ENCODE measurements at regions not wholly inside any gene's neighbourhood (a gene's known extent, or its start where the extent isn't known, plus 50 kb on each side); places are given as distances from the start of the nearest gene placed in this dataset.

- Histone ChIP-seq H3K9ac (ENCODE audit: low read depth, low read length) (no peak overlapping the region), H3K36me3 (ENCODE audit: control insufficient read depth, insufficient read depth, low read length) (no peaks in the 10 kb centered on the region), H3K4me1 (ENCODE audit: control insufficient read depth, insufficient read depth, low read length) (peaks cover 7% of the 10 kb centered on the region), H3K4me3 (ENCODE audit: low read depth, low read length) (no peak overlapping the region), H3K9me3 (ENCODE audit: control insufficient read depth, insufficient read depth, low read length) (no peaks in the 10 kb centered on the region), H3K27me3 (ENCODE audit: control insufficient read depth, insufficient read depth, low read length) (peaks cover 84% of the 10 kb centered on the region)
Observed at GRCh38 chr16:51630076-51630475, 479.0 kb upstream of the SALL1 start.

GRCh38 chr16:51629576-51629975 is 478.5 kb upstream of the SALL1 start:
- H3K4me1 ChIP-seq (ENCODE audit: control insufficient read depth, insufficient read depth, low read length): peaks cover 7% of the 10 kb centered on the region
- H3K4me3 ChIP-seq (ENCODE audit: low read depth, low read length): no peak overlapping the region
- no peaks in the 10 kb centered on the region for H3K9me3 ChIP-seq (ENCODE audit: control insufficient read depth, insufficient read depth, low read length)
- peaks cover 79% of the 10 kb centered on the region for H3K27me3 ChIP-seq (ENCODE audit: control insufficient read depth, insufficient read depth, low read length)
- H3K36me3 ChIP-seq (ENCODE audit: control insufficient read depth, insufficient read depth, low read length): no peaks in the 10 kb centered on the region
- no peak overlapping the region for H3K9ac ChIP-seq (ENCODE audit: low read depth, low read length)

- Histone ChIP-seq H3K9ac (ENCODE audit: low read depth, low read length) (no peak overlapping the region), H3K27me3 (ENCODE audit: control insufficient read depth, insufficient read depth, low read length) (peaks cover 31% of the 10 kb centered on the region), H3K9me3 (ENCODE audit: control insufficient read depth, insufficient read depth, low read length) (no peaks in the 10 kb centered on the region), H3K4me3 (ENCODE audit: low read depth, low read length) (no peak overlapping the region), H3K4me1 (ENCODE audit: control insufficient read depth, insufficient read depth, low read length) (no peaks in the 10 kb centered on the region), H3K36me3 (ENCODE audit: control insufficient read depth, insufficient read depth, low read length) (no peaks in the 10 kb centered on the region)
Observed at GRCh38 chr16:51624080-51624775, 473.2 kb upstream of the SALL1 start.

- Histone ChIP-seq H3K9me3 (ENCODE audit: control insufficient read depth, insufficient read depth, low read length) (no peaks in the 10 kb centered on the region), H3K9ac (ENCODE audit: low read depth, low read length) (no peak overlapping the region), H3K36me3 (ENCODE audit: control insufficient read depth, insufficient read depth, low read length) (no peaks in the 10 kb centered on the region), H3K4me3 (ENCODE audit: low read depth, low read length) (no peak overlapping the region), H3K4me1 (ENCODE audit: control insufficient read depth, insufficient read depth, low read length) (no peaks in the 10 kb centered on the region), H3K27me3 (ENCODE audit: control insufficient read depth, insufficient read depth, low read length) (peaks cover 4% of the 10 kb centered on the region)
Observed at GRCh38 chr16:51621610-51622009, 470.5 kb upstream of the SALL1 start.

GRCh38 chr16:51615141-51615540 is 464.1 kb upstream of the SALL1 start:
- Histone ChIP-seq H3K27me3 (ENCODE audit: control insufficient read depth, insufficient read depth, low read length) (no peaks in the 10 kb centered on the region), H3K4me1 (ENCODE audit: control insufficient read depth, insufficient read depth, low read length) (no peaks in the 10 kb centered on the region), H3K4me3 (ENCODE audit: low read depth, low read length) (no peak overlapping the region), H3K9ac (ENCODE audit: low read depth, low read length) (no peak overlapping the region), H3K36me3 (ENCODE audit: control insufficient read depth, insufficient read depth, low read length) (no peaks in the 10 kb centered on the region), H3K9me3 (ENCODE audit: control insufficient read depth, insufficient read depth, low read length) (no peaks in the 10 kb centered on the region)

- H3K9ac ChIP-seq (ENCODE audit: low read depth, low read length): no peak overlapping the region
- no peaks in the 10 kb centered on the region for H3K4me1 ChIP-seq (ENCODE audit: control insufficient read depth, insufficient read depth, low read length)
- no peaks in the 10 kb centered on the region for H3K27me3 ChIP-seq (ENCODE audit: control insufficient read depth, insufficient read depth, low read length)
- no peaks in the 10 kb centered on the region for H3K36me3 ChIP-seq (ENCODE audit: control insufficient read depth, insufficient read depth, low read length)
- no peaks in the 10 kb centered on the region for H3K9me3 ChIP-seq (ENCODE audit: control insufficient read depth, insufficient read depth, low read length)
- no peak overlapping the region for H3K4me3 ChIP-seq (ENCODE audit: low read depth, low read length)
Observed at GRCh38 chr16:51607201-51607651, 456.2 kb upstream of the SALL1 start.

GRCh38 chr16:51596247-51596646 is 445.2 kb upstream of the SALL1 start:
- peaks cover 10% of the 10 kb centered on the region for H3K4me1 ChIP-seq (ENCODE audit: control insufficient read depth, insufficient read depth, low read length)
- peaks cover 9% of the 10 kb centered on the region for H3K9me3 ChIP-seq (ENCODE audit: control insufficient read depth, insufficient read depth, low read length)
- no peaks in the 10 kb centered on the region for H3K27me3 ChIP-seq (ENCODE audit: control insufficient read depth, insufficient read depth, low read length)
- no peak overlapping the region for H3K4me3 ChIP-seq (ENCODE audit: low read depth, low read length)
- no peak overlapping the region for H3K9ac ChIP-seq (ENCODE audit: low read depth, low read length)
- no peaks in the 10 kb centered on the region for H3K36me3 ChIP-seq (ENCODE audit: control insufficient read depth, insufficient read depth, low read length)

GRCh38 chr16:51592535-51593300 is 441.6 kb upstream of the SALL1 start:
- H3K9me3 ChIP-seq (ENCODE audit: control insufficient read depth, insufficient read depth, low read length): peaks cover 2% of the 10 kb centered on the region
- peaks cover 10% of the 10 kb centered on the region for H3K4me1 ChIP-seq (ENCODE audit: control insufficient read depth, insufficient read depth, low read length)
- H3K36me3 ChIP-seq (ENCODE audit: control insufficient read depth, insufficient read depth, low read length): no peaks in the 10 kb centered on the region
- H3K9ac ChIP-seq (ENCODE audit: low read depth, low read length): no peak overlapping the region
- no peaks in the 10 kb centered on the region for H3K27me3 ChIP-seq (ENCODE audit: control insufficient read depth, insufficient read depth, low read length)
- H3K4me3 ChIP-seq (ENCODE audit: low read depth, low read length): no peak overlapping the region

GRCh38 chr16:51592001-51592501 is 441.0 kb upstream of the SALL1 start:
- Histone ChIP-seq H3K9me3 (ENCODE audit: control insufficient read depth, insufficient read depth, low read length) (no peaks in the 10 kb centered on the region), H3K36me3 (ENCODE audit: control insufficient read depth, insufficient read depth, low read length) (no peaks in the 10 kb centered on the region), H3K27me3 (ENCODE audit: control insufficient read depth, insufficient read depth, low read length) (no peaks in the 10 kb centered on the region), H3K4me3 (ENCODE audit: low read depth, low read length) (no peak overlapping the region), H3K9ac (ENCODE audit: low read depth, low read length) (no peak overlapping the region), H3K4me1 (ENCODE audit: control insufficient read depth, insufficient read depth, low read length) (peaks cover 10% of the 10 kb centered on the region)

- H3K9me3 ChIP-seq (ENCODE audit: control insufficient read depth, insufficient read depth, low read length): no peaks in the 10 kb centered on the region
- no peak overlapping the region for H3K4me3 ChIP-seq (ENCODE audit: low read depth, low read length)
- H3K27me3 ChIP-seq (ENCODE audit: control insufficient read depth, insufficient read depth, low read length): no peaks in the 10 kb centered on the region
- no peak overlapping the region for H3K9ac ChIP-seq (ENCODE audit: low read depth, low read length)
- H3K4me1 ChIP-seq (ENCODE audit: control insufficient read depth, insufficient read depth, low read length): peaks cover 10% of the 10 kb centered on the region
- H3K36me3 ChIP-seq (ENCODE audit: control insufficient read depth, insufficient read depth, low read length): no peaks in the 10 kb centered on the region
Observed at GRCh38 chr16:51591480-51591879, 440.4 kb upstream of the SALL1 start.

- Histone ChIP-seq H3K9ac (ENCODE audit: low read depth, low read length) (no peak overlapping the region), H3K4me1 (ENCODE audit: control insufficient read depth, insufficient read depth, low read length) (peaks cover 11% of the 10 kb centered on the region), H3K9me3 (ENCODE audit: control insufficient read depth, insufficient read depth, low read length) (no peaks in the 10 kb centered on the region), H3K27me3 (ENCODE audit: control insufficient read depth, insufficient read depth, low read length) (no peaks in the 10 kb centered on the region), H3K36me3 (ENCODE audit: control insufficient read depth, insufficient read depth, low read length) (no peaks in the 10 kb centered on the region), H3K4me3 (ENCODE audit: low read depth, low read length) (no peak overlapping the region)
Observed at GRCh38 chr16:51579652-51580360, 428.7 kb upstream of the SALL1 start.

Measured in iPS-15b (cell line).